HCT116 (cell line): ENCODE measurements at regions not wholly inside any gene's neighbourhood (a gene's known extent, or its start where the extent isn't known, plus 50 kb on each side); places are given as distances from the start of the nearest gene placed in this dataset.

Experiments
- ATAC-seq: fragments of 200-7000 bp; cut with Tn5 transposase; 2 replicates; pipeline ENCODE4 v1.9.1; 2020; ENCODE audit warnings: mild to moderate bottlenecking, moderate library complexity
- BruUV-seq: library from RNA; stranded (reverse); fragments of 400-500 nt; replicated peaks from 2 replicates; lab custom pipeline; 2021; lab: Mats Ljungman, UMichigan
- CTCF ChIA-PET: fragments of 300-600 bp; sonication (Branson Sonifier 250); formaldehyde crosslinking; loops from one replicate; lab custom pipeline; 2021; ENCODE audit warnings: antibody characterized with exemption; lab: Charles Lee
- POLR2A ChIA-PET: fragments of 300-600, 350-600 bp; sonication (Branson Sonifier 250); formaldehyde crosslinking; loops from one replicate; lab custom pipeline; 2021; ENCODE audit warnings: antibody characterized with exemption; lab: Charles Lee
- RAD21 ChIA-PET, 2 experiments: fragments of 300-600 bp; sonication (Branson Sonifier 250); formaldehyde crosslinking; loops; one replicate each; lab custom pipeline; 2023; ENCODE audit warnings: low total read pairs in 2 of 2; ENCODE audit not compliant: uncharacterized antibody in 2 of 2, unreplicated experiment in 2 of 2, low non-redundant PET in 1 of 2; lab: Charles Lee
- DNase-seq: peaks from one replicate; pipeline ENCODE4 v3.0.0-alpha.2; 2010; ENCODE audit warnings: low read depth, low spot score
- H2AFZ ChIP-seq: fragments of 200-600 bp; shearing (Covaris generic), sonication (generic); 2 replicates; pipeline ENCODE4 v1.6.1; 2017; ENCODE audit warnings: low read depth, mixed run types, mixed read lengths, antibody characterized with exemption, low read length; ENCODE audit not compliant: poor library complexity, severe bottlenecking
- H3K27ac ChIP-seq: 2 replicates; pipeline ENCODE4 v1.5.1; 2012; ENCODE audit warnings: low read depth, low read length
- H3K27me3 ChIP-seq: fragments of 200-600 bp; sonication (generic); 2 replicates; pipeline ENCODE4 v1.6.1; 2016; ENCODE audit warnings: mixed run types, low read length, mixed read lengths; ENCODE audit not compliant: insufficient read depth
- H3K36me3 ChIP-seq, 2 experiments: fragments of 200-500 bp in 1 of 2; fragments of 200-600 bp in 1 of 2; sonication (Bioruptor generic) in 1 of 2; sonication (generic) in 1 of 2; 2 replicates each; pipeline versions ENCODE4 v1.5.1 to v1.6.1; 2014 to 2016; ENCODE audit warnings: low read length in 2 of 2, inconsistent platforms in 1 of 2, mixed read lengths in 1 of 2, mixed run types in 1 of 2; ENCODE audit not compliant: insufficient read depth in 2 of 2, control insufficient read depth in 1 of 2
- H3K4me1 ChIP-seq, 2 experiments: fragments of 200-600 bp in 1 of 2; sonication (generic) in 1 of 2; 2 replicates each; pipeline versions ENCODE4 v1.5.1 to v1.6.1; 2012 to 2017; ENCODE audit warnings: low read length in 2 of 2, inconsistent platforms in 1 of 2, mild to moderate bottlenecking in 1 of 2, mixed read lengths in 1 of 2, mixed run types in 1 of 2, moderate library complexity in 1 of 2; ENCODE audit not compliant: insufficient read depth in 2 of 2, control insufficient read depth in 1 of 2
- H3K4me2 ChIP-seq: fragments of 200-600 bp; sonication (generic); 2 replicates; pipeline ENCODE4 v1.6.1; 2017; ENCODE audit warnings: mixed run types, low read length, mixed read lengths
- H3K4me3 ChIP-seq, 2 experiments: fragments of 200-600 bp in 1 of 2; sonication (generic) in 1 of 2; replicated peaks in 1 of 2; 2 replicates each; pipeline ENCODE4 v1.5.1; 2011 to 2016; ENCODE audit warnings: low read length in 2 of 2, control low read depth in 1 of 2, low read depth in 1 of 2, mild to moderate bottlenecking in 1 of 2, mixed read lengths in 1 of 2, mixed run types in 1 of 2
- H3K79me2 ChIP-seq: fragments of 200-600 bp; sonication (generic); 2 replicates; pipeline ENCODE4 v1.6.1; 2017; ENCODE audit warnings: mild to moderate bottlenecking, mixed run types, low read length, moderate library complexity, mixed read lengths; ENCODE audit not compliant: insufficient read depth
- H3K9ac ChIP-seq: fragments of 200-600 bp; sonication (generic); 2 replicates; pipeline ENCODE4 v1.6.1; 2016; ENCODE audit warnings: low read length, mixed read lengths
- H3K9me2 ChIP-seq: fragments of 200-600 bp; sonication (generic), shearing (Covaris generic); 2 replicates; pipeline ENCODE4 v1.6.1; 2017; ENCODE audit warnings: mixed run types, mild to moderate bottlenecking, moderate library complexity; ENCODE audit not compliant: insufficient read depth
- H3K9me3 ChIP-seq, 2 experiments: fragments of 200-500 bp in 1 of 2; fragments of 200-600 bp in 1 of 2; sonication (Bioruptor generic) in 1 of 2; sonication (generic) in 1 of 2; 2 replicates each; pipeline ENCODE4 v1.6.1; 2014 to 2017; ENCODE audit warnings: low read length in 2 of 2, mixed read lengths in 2 of 2, inconsistent platforms in 1 of 2, low read depth in 1 of 2, mild to moderate bottlenecking in 1 of 2, mixed run types in 1 of 2, moderate library complexity in 1 of 2; ENCODE audit not compliant: control insufficient read depth in 1 of 2, insufficient read depth in 1 of 2
- H4K20me1 ChIP-seq: fragments of 200-600 bp; sonication (generic), shearing (Covaris generic); 2 replicates; pipeline ENCODE4 v1.6.1; 2017; ENCODE audit warnings: mixed run types, mild to moderate bottlenecking, moderate library complexity; ENCODE audit not compliant: insufficient read depth
- ATF3 ChIP-seq: IDR thresholded peaks from 2 replicates; pipeline ENCODE4 v1.6.1; 2012
- CEBPB ChIP-seq: IDR thresholded peaks from 2 replicates; pipeline ENCODE4 v1.6.1; 2012; ENCODE audit warnings: low read depth
- EGR1 ChIP-seq: IDR thresholded peaks from 2 replicates; pipeline ENCODE4 v1.6.1; 2012; ENCODE audit warnings: low read depth
- EZH2phosphoT487 ChIP-seq: fragments of 200-600 bp; IDR thresholded peaks from 2 replicates; pipeline ENCODE4 v1.6.1; 2018; ENCODE audit warnings: antibody characterized with exemption, borderline replicate concordance
- MAX ChIP-seq: IDR thresholded peaks from 2 replicates; pipeline ENCODE4 v1.6.1; 2012
- POLR2A ChIP-seq: IDR thresholded peaks from 2 replicates; pipeline ENCODE4 v1.7.0; 2011; ENCODE audit warnings: borderline replicate concordance; ENCODE audit not compliant: insufficient read depth, insufficient read length; ENCODE audit errors: extremely low read depth
- RAD21 ChIP-seq: IDR thresholded peaks from 2 replicates; pipeline ENCODE4 v1.6.1; 2012; ENCODE audit warnings: low read depth, mild to moderate bottlenecking
- SIN3A ChIP-seq: IDR thresholded peaks from 2 replicates; pipeline ENCODE4 v1.6.1; 2012; ENCODE audit warnings: low read depth
- SP1 ChIP-seq: IDR thresholded peaks from 2 replicates; pipeline ENCODE4 v1.6.1; 2012; ENCODE audit warnings: low read depth
- TCF7L2 ChIP-seq: IDR thresholded peaks from 2 replicates; pipeline ENCODE4 v1.7.0; 2011; ENCODE audit warnings: borderline replicate concordance, inconsistent platforms; ENCODE audit not compliant: insufficient read depth, insufficient read length; ENCODE audit errors: extremely low read depth
- YY1 ChIP-seq: IDR thresholded peaks from 2 replicates; pipeline ENCODE4 v1.6.1; 2011; ENCODE audit warnings: low read length, low read depth, moderate library complexity, mild to moderate bottlenecking; ENCODE audit not compliant: insufficient replicate concordance; ENCODE audit errors: extremely low read depth
- intact Hi-C: fragments of 100-400 bp; cut with micrococcal nuclease; formaldehyde crosslinking; loops from 2 replicates; pipeline ENCODE4 v1.10.0; 2022

- DNase-seq (no peak), ATAC-seq (no peak)
- H2AFZ ChIP-seq: no peak overlapping the region
- H3K9ac ChIP-seq: no peak overlapping the region
- BruUV-seq: no TSS peak
- TF ChIP-seq EZH2phosphoT487: no peak
- TF ChIP-seq CEBPB: no peak
- TF ChIP-seq POLR2A: no peak
- no peak for TF ChIP-seq MAX
- TF ChIP-seq SP1: no peak
- no peak for TF ChIP-seq ATF3
- TF ChIP-seq EGR1: no peak
- no peak for TF ChIP-seq TCF7L2
- no peak for TF ChIP-seq SIN3A
- RAD21 ChIA-PET: no interaction called here
- H3K27ac ChIP-seq: no peak overlapping the region
- no peak overlapping the region for H3K4me3 ChIP-seq
- H4K20me1 ChIP-seq: no peaks in the 10 kb centered on the region
- intact Hi-C loops: no loop called here
- no peaks in the 10 kb centered on the region for H3K79me2 ChIP-seq
- CTCF ChIA-PET: no interaction called here
- no peaks in the 10 kb centered on the region for H3K27me3 ChIP-seq
- H3K4me1 ChIP-seq: no peaks in the 10 kb centered on the region
- no peaks in the 10 kb centered on the region for H3K9me2 ChIP-seq
- no peak overlapping the region for H3K4me2 ChIP-seq
- POLR2A ChIA-PET: no interaction called here
- no peaks in the 10 kb centered on the region for H3K9me3 ChIP-seq
- H3K36me3 ChIP-seq: no peaks in the 10 kb centered on the region
Observed at GRCh38 chr6:120918137-120918536, 416.1 kb downstream of the TBC1D32 start.

- H3K4me3 ChIP-seq: no peak overlapping the region
- no peaks in the 10 kb centered on the region for H3K4me1 ChIP-seq
- CTCF ChIA-PET: no interaction called here
- H3K9me2 ChIP-seq: no peaks in the 10 kb centered on the region
- RAD21 ChIA-PET: no interaction called here
- H4K20me1 ChIP-seq: no peaks in the 10 kb centered on the region
- no peak for ATAC-seq
- TF ChIP-seq ATF3 (no peak), YY1 (no peak), MAX (no peak), RAD21 (no peak)
- POLR2A ChIA-PET: no interaction called here
- H3K27me3 ChIP-seq: no peaks in the 10 kb centered on the region
- H3K36me3 ChIP-seq: no peaks in the 10 kb centered on the region
- DNase-seq: no peak
- H3K9me3 ChIP-seq: no peaks in the 10 kb centered on the region
- no peaks in the 10 kb centered on the region for H3K79me2 ChIP-seq
- no peak overlapping the region for H3K9ac ChIP-seq
- no peak overlapping the region for H2AFZ ChIP-seq
- H3K4me2 ChIP-seq: no peak overlapping the region
- H3K27ac ChIP-seq: no peak overlapping the region
- no TSS peak for BruUV-seq
- intact Hi-C loops: no loop called here
Observed at GRCh38 chr6:120916844-120917243, 417.4 kb downstream of the TBC1D32 start.
